OCI-LY1 (cell line): ENCODE measurements at regions not wholly inside any gene's neighbourhood (a gene's known extent, or its start where the extent isn't known, plus 50 kb on each side); places are given as distances from the start of the nearest gene placed in this dataset.

Experiments
- H2AFZ ChIP-seq: fragments of 200-600 bp; sonication (generic), shearing (Covaris generic); 2 replicates; pipeline ENCODE4 v1.6.0; 2014; ENCODE audit warnings: antibody characterized with exemption, mild to moderate bottlenecking, low read length
- H3F3A ChIP-seq: fragments of 200-600 bp; sonication (generic), shearing (Covaris generic); 2 replicates; pipeline ENCODE4 v1.6.0; 2014; ENCODE audit warnings: mild to moderate bottlenecking, antibody characterized with exemption, low read length, moderate library complexity; ENCODE audit not compliant: insufficient read depth
- H3K27ac ChIP-seq: fragments of 200-600 bp; sonication (generic); 2 replicates; pipeline ENCODE4 v1.5.1; 2014; ENCODE audit warnings: low read length, mixed run types, mild to moderate bottlenecking, low read depth; ENCODE audit not compliant: poor library complexity, severe bottlenecking
- H3K27me3 ChIP-seq: fragments of 200-600 bp; sonication (generic); 2 replicates; pipeline ENCODE4 v1.6.0; 2014; ENCODE audit warnings: antibody characterized with exemption, mild to moderate bottlenecking, low read length, moderate library complexity; ENCODE audit not compliant: insufficient read depth
- H3K36me3 ChIP-seq: fragments of 200-600 bp; sonication (generic); 2 replicates; pipeline ENCODE4 v1.6.1; 2014; ENCODE audit warnings: mild to moderate bottlenecking, antibody characterized with exemption, low read length, moderate library complexity, mixed read lengths; ENCODE audit not compliant: insufficient read depth
- H3K4me1 ChIP-seq: fragments of 200-600 bp; sonication (generic); 2 replicates; pipeline ENCODE4 v1.5.1; 2014; ENCODE audit warnings: mild to moderate bottlenecking, low read length, moderate library complexity; ENCODE audit not compliant: insufficient read depth, severe bottlenecking
- H3K4me2 ChIP-seq: fragments of 200-600 bp; sonication (generic), shearing (Covaris generic); 2 replicates; pipeline ENCODE4 v1.6.1; 2014; ENCODE audit warnings: low read length
- H3K4me3 ChIP-seq: fragments of 200-600 bp; sonication (generic); 2 replicates; pipeline ENCODE4 v1.5.1; 2014; ENCODE audit warnings: low read length, low read depth, mild to moderate bottlenecking, mixed read lengths; ENCODE audit not compliant: poor library complexity, severe bottlenecking
- H3K79me2 ChIP-seq: fragments of 200-600 bp; shearing (Covaris generic); 2 replicates; pipeline ENCODE4 v1.6.1; 2016; ENCODE audit warnings: mixed run types, low read length, mixed read lengths; ENCODE audit not compliant: insufficient read depth
- H3K9ac ChIP-seq: fragments of 200-600 bp; sonication (generic), shearing (Covaris generic); 2 replicates; pipeline ENCODE4 v1.6.1; 2014; ENCODE audit warnings: mild to moderate bottlenecking, low read length, mixed read lengths
- H3K9me2 ChIP-seq: fragments of 200-600 bp; sonication (generic), shearing (Covaris generic); 2 replicates; pipeline ENCODE4 v1.6.1; 2014; ENCODE audit warnings: low read depth, mild to moderate bottlenecking, low read length, mixed read lengths
- H3K9me3 ChIP-seq: fragments of 200-600 bp; shearing (Covaris generic); 2 replicates; pipeline ENCODE4 v1.6.1; 2014; ENCODE audit warnings: low read length, mixed read lengths
- H4K20me1 ChIP-seq: fragments of 200-600 bp; sonication (generic), shearing (Covaris generic); 2 replicates; pipeline ENCODE4 v1.6.0; 2016; ENCODE audit warnings: mild to moderate bottlenecking, low read length; ENCODE audit not compliant: insufficient read depth
- EZH2 ChIP-seq: fragments of 200-600 bp; sonication (generic), shearing (Covaris generic); IDR thresholded peaks from 2 replicates; pipeline ENCODE4 v1.8.0; 2017; ENCODE audit warnings: borderline replicate concordance, mixed run types, mild to moderate bottlenecking, antibody characterized with exemption, low read length, moderate library complexity, mixed read lengths
- TF ChIP-seq, protein P1 (sequence below): fragments of 200-600 bp; sonication (generic), shearing (Covaris generic); IDR thresholded peaks from 2 replicates; pipeline ENCODE4 v1.5.1; 2017; ENCODE audit warnings: mild to moderate bottlenecking, antibody characterized with exemption, low read length, moderate library complexity, mixed read lengths

DNA sequence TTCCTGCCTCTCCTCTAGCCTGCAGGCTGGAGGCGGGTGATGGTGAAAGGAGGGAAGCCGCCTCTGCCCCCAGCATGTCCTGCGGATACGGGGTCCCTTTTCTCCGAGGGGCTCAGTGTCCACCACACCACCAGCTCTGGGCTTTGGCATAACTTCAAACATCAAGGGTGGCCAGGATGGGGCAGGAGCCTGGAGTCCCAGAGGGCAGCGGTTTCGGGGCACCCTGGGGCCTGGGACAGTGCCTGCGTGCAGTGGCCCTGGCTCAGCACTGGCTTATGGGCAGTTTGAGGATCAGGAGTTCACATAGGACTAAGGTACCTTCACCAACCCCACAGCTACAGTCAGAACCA lies 85.5 kb upstream of the GPC1 start:
- H3K27me3 ChIP-seq, result no peaks in the 10 kb centered on the region
- H3K9ac ChIP-seq, result no peak overlapping the region
- no peak overlapping the region for H3K4me3 ChIP-seq
- H3K27ac ChIP-seq, result no peak overlapping the region
- TF ChIP-seq, protein P1, sequence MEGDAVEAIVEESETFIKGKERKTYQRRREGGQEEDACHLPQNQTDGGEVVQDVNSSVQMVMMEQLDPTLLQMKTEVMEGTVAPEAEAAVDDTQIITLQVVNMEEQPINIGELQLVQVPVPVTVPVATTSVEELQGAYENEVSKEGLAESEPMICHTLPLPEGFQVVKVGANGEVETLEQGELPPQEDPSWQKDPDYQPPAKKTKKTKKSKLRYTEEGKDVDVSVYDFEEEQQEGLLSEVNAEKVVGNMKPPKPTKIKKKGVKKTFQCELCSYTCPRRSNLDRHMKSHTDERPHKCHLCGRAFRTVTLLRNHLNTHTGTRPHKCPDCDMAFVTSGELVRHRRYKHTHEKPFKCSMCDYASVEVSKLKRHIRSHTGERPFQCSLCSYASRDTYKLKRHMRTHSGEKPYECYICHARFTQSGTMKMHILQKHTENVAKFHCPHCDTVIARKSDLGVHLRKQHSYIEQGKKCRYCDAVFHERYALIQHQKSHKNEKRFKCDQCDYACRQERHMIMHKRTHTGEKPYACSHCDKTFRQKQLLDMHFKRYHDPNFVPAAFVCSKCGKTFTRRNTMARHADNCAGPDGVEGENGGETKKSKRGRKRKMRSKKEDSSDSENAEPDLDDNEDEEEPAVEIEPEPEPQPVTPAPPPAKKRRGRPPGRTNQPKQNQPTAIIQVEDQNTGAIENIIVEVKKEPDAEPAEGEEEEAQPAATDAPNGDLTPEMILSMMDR, result no peak
- H3F3A ChIP-seq, result no peaks in the 10 kb centered on the region
- no peak overlapping the region for H3K4me2 ChIP-seq
- H2AFZ ChIP-seq, result no peak overlapping the region
- H3K4me1 ChIP-seq, result no peaks in the 10 kb centered on the region
- no peaks in the 10 kb centered on the region for H3K36me3 ChIP-seq
- no peaks in the 10 kb centered on the region for H3K9me3 ChIP-seq
- no peaks in the 10 kb centered on the region for H3K9me2 ChIP-seq
- H3K79me2 ChIP-seq, result no peaks in the 10 kb centered on the region
- H4K20me1 ChIP-seq, result no peaks in the 10 kb centered on the region

DNA sequence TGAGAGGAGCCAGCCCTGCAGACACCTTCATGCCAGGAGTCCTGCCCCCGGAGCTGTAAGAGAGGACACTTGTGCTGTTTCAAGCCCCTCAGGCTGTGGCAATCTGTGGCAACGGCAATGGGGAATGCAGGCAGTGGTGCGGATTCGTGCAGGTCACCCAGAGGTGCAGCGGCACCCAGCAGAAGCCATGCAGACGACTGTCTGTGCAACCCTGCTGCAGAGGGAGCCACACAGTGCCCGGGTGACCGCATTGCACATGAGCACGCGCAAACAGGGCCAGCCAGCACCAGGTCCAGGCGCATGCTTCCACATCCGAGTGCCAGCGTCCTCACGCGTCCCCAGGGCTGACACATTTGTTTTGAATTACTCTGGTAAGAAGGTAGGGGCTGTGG lies 84.8 kb upstream of the GPC1 start:
- Histone ChIP-seq H3K9ac (no peak overlapping the region), H3K27ac (no peak overlapping the region), H3K4me3 (no peak overlapping the region), H3K36me3 (no peaks in the 10 kb centered on the region), H3K9me3 (no peaks in the 10 kb centered on the region), H3K27me3 (no peaks in the 10 kb centered on the region), H3K9me2 (no peaks in the 10 kb centered on the region), H3K79me2 (no peaks in the 10 kb centered on the region), H4K20me1 (no peaks in the 10 kb centered on the region), H3F3A (no peaks in the 10 kb centered on the region), H3K4me1 (no peaks in the 10 kb centered on the region), H2AFZ (no peak overlapping the region), H3K4me2 (no peak overlapping the region)
- no peak for TF ChIP-seq EZH2
- TF ChIP-seq, protein P1, result no peak

DNA sequence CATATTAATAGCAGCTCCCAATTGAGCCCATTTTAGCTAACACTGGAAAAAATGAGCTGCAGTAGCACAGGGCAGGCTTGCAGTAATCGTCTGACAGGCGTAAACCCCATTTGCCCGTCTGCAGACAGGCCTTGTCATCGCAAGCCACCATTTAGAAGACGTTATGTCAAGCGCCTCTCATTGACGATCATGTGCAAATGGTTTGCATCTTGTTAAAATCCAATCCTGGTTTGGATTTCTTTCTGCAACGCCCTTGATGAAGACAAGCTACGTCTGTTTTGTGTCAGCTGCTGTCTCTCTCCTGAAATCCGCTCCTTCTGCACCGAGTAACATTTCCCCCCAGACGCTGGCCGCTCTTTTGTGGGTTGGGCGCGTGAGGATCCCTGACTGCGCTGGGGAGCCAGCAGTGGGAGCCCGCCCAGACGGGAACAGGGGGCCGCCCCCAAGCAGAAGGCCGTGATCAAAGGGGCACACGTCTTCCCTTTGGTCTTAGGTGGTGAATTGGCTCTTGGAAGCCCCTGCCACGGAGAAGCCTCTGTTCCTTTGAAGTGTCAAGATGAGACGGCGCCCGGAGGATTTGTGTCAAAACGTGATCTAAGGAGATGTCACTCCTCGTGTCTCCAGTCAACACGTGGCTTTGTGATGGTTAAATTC lies 84.2 kb upstream of the GPC1 start:
- H3K9me2 ChIP-seq, result no peaks in the 10 kb centered on the region
- no peak overlapping the region for H3K4me3 ChIP-seq
- no peak overlapping the region for H3K4me2 ChIP-seq
- TF ChIP-seq EZH2, result no peak
- TF ChIP-seq, protein P1, result no peak
- H3K27me3 ChIP-seq, result no peaks in the 10 kb centered on the region
- H3K27ac ChIP-seq, result no peak overlapping the region
- H4K20me1 ChIP-seq, result no peaks in the 10 kb centered on the region
- H3K9me3 ChIP-seq, result no peaks in the 10 kb centered on the region
- H3K9ac ChIP-seq, result no peak overlapping the region
- no peak overlapping the region for H2AFZ ChIP-seq
- no peaks in the 10 kb centered on the region for H3K36me3 ChIP-seq
- H3K4me1 ChIP-seq, result no peaks in the 10 kb centered on the region
- H3F3A ChIP-seq, result no peaks in the 10 kb centered on the region
- no peaks in the 10 kb centered on the region for H3K79me2 ChIP-seq
